ENCODE measurements at regions not wholly inside any gene's neighbourhood (a gene's known extent, or its start where the extent isn't known, plus 50 kb on each side); places are given as distances from the start of the nearest gene placed in this dataset.

- H3K9me3 ChIP-seq (ENCODE audit: control insufficient read depth, insufficient read depth, low read length): no peaks in the 10 kb centered on the region; the same call in 1 of the 2 replicates
- H3K27me3 ChIP-seq (ENCODE audit: control insufficient read depth, low read length): no peaks in the 10 kb centered on the region
- no peak overlapping the region for H3K27ac ChIP-seq (ENCODE audit: low read depth, low read length)
- no peaks in the 10 kb centered on the region for H3K79me2 ChIP-seq (ENCODE audit: control insufficient read depth, low read length)
- H3K36me3 ChIP-seq (ENCODE audit: control insufficient read depth, low read length): no peaks in the 10 kb centered on the region
- H3K4me1 ChIP-seq (ENCODE audit: control insufficient read depth, low read length): no peaks in the 10 kb centered on the region
- no peaks in the 10 kb centered on the region for H3K9me2 ChIP-seq (replicated peaks; ENCODE audit: control insufficient read depth, low read length)
- no peak overlapping the region for H3K4me3 ChIP-seq (ENCODE audit: low read length)
- no peak overlapping the region for H3K4me2 ChIP-seq (ENCODE audit: low read length)
- TF ChIP-seq CTCF (IDR thresholded peaks at IDR 0.05; ENCODE audit: low read depth, low read length, poor library complexity, severe bottlenecking): no peak
- no peaks in the 10 kb centered on the region for H4K20me1 ChIP-seq (ENCODE audit: control insufficient read depth, insufficient read depth, low read depth, low read length)
- no peaks in the 10 kb centered on the region for H3F3A ChIP-seq (ENCODE audit: control insufficient read depth, insufficient read depth)
These were observed 210.4 kb downstream of the SH3BP4 start for GRCh38 chr2:235162082-235162836.

GRCh38 chr2:235162837-235163197 lies 211.0 kb downstream of the SH3BP4 start:
- no peaks in the 10 kb centered on the region for H3K4me1 ChIP-seq (ENCODE audit: control insufficient read depth, low read length)
- H3K4me2 ChIP-seq (ENCODE audit: low read length): no peak overlapping the region
- no peak for TF ChIP-seq EZH2phosphoT487 (IDR thresholded peaks at IDR 0.05; ENCODE audit: borderline replicate concordance, low read length)

DNA sequence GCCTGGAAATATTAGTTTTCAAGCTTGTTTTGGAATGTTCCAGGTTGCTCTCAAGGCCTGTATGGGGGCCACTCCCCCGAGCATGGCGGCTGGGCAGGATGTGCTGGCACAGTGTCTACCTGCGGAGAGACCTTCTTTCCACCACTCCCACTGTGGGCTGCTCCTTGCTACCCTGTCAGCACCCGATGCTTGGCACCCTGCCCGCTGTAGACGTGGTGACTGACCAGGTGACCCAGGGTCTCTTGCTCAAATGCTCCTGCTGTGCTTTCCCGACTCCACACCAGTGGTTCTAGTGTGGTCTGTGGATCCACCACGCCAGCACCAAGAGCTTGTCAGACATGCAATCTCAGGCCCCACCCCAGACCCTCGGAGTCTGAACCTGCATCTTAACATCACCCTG lies 213.3 kb downstream of the SH3BP4 start:
- no peak overlapping the region for H3K27ac ChIP-seq (ENCODE audit: low read depth, low read length)
- no peaks in the 10 kb centered on the region for H3K79me2 ChIP-seq (ENCODE audit: control insufficient read depth, low read length)
- H4K20me1 ChIP-seq (ENCODE audit: control insufficient read depth, insufficient read depth, low read depth, low read length): no peaks in the 10 kb centered on the region
- no peak overlapping the region for H3K4me2 ChIP-seq (ENCODE audit: low read length)
- TF ChIP-seq CTCF (IDR thresholded peaks at IDR 0.05; ENCODE audit: low read depth, low read length, poor library complexity, severe bottlenecking): no peak
- no peak for TF ChIP-seq EZH2phosphoT487 (IDR thresholded peaks at IDR 0.05; ENCODE audit: borderline replicate concordance, low read length)
- H3K27me3 ChIP-seq (ENCODE audit: control insufficient read depth, low read length): no peaks in the 10 kb centered on the region
- no peaks in the 10 kb centered on the region for H3K9me2 ChIP-seq (replicated peaks; ENCODE audit: control insufficient read depth, low read length)
- peaks cover 4% of the 10 kb centered on the region; the same call in 1 of the 2 replicates for H3K9me3 ChIP-seq (ENCODE audit: control insufficient read depth, insufficient read depth, low read length)
- no peaks in the 10 kb centered on the region for H3K4me1 ChIP-seq (ENCODE audit: control insufficient read depth, low read length)
- no peaks in the 10 kb centered on the region for H3K36me3 ChIP-seq (ENCODE audit: control insufficient read depth, low read length)
- no peak overlapping the region for H3K4me3 ChIP-seq (ENCODE audit: low read length)
- no peaks in the 10 kb centered on the region for H3F3A ChIP-seq (ENCODE audit: control insufficient read depth, insufficient read depth)

More at GRCh38 chr2:235162837-235163197, 211.0 kb downstream of the SH3BP4 start:
- Histone ChIP-seq H3K27ac (ENCODE audit: low read depth, low read length) (no peak overlapping the region), H3K79me2 (ENCODE audit: control insufficient read depth, low read length) (no peaks in the 10 kb centered on the region), H3F3A (ENCODE audit: control insufficient read depth, insufficient read depth) (no peaks in the 10 kb centered on the region), H3K4me3 (ENCODE audit: low read length) (no peak overlapping the region), H3K9me2 (replicated peaks; ENCODE audit: control insufficient read depth, low read length) (no peaks in the 10 kb centered on the region), H3K9me3 (ENCODE audit: control insufficient read depth, insufficient read depth, low read length) (no peaks in the 10 kb centered on the region; the same call in 1 of the 2 replicates), H4K20me1 (ENCODE audit: control insufficient read depth, insufficient read depth, low read depth, low read length) (no peaks in the 10 kb centered on the region), H3K36me3 (ENCODE audit: control insufficient read depth, low read length) (no peaks in the 10 kb centered on the region), H3K27me3 (ENCODE audit: control insufficient read depth, low read length) (no peaks in the 10 kb centered on the region)

DNA sequence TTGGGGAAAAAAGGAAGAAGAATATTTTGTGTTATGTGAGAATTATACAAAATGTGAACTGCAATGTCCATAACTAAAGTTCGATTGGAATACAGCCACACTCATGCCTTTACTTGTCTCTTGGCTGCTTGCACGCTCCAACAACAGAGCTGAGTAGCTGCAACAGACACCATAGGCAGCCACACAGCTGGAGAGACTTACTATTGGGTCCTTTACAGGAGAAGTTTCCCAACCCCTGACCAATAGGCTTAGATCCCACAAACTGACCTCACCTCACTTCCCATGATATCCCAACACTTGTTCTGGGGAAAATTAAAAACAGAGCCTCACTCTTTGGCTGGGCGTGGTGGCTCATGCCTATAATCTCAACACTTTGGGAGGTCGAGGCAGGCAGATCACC lies 213.8 kb downstream of the SH3BP4 start:
- Histone ChIP-seq H3K4me2 (ENCODE audit: low read length) (no peak overlapping the region), H3F3A (ENCODE audit: control insufficient read depth, insufficient read depth) (no peaks in the 10 kb centered on the region), H4K20me1 (ENCODE audit: control insufficient read depth, insufficient read depth, low read depth, low read length) (no peaks in the 10 kb centered on the region), H3K36me3 (ENCODE audit: control insufficient read depth, low read length) (no peaks in the 10 kb centered on the region), H3K27ac (ENCODE audit: low read depth, low read length) (no peak overlapping the region), H3K79me2 (ENCODE audit: control insufficient read depth, low read length) (no peaks in the 10 kb centered on the region), H3K4me1 (ENCODE audit: control insufficient read depth, low read length) (no peaks in the 10 kb centered on the region), H3K9me3 (ENCODE audit: control insufficient read depth, insufficient read depth, low read length) (peaks cover 4% of the 10 kb centered on the region; the same call in 1 of the 2 replicates), H3K9me2 (replicated peaks; ENCODE audit: control insufficient read depth, low read length) (no peaks in the 10 kb centered on the region), H3K27me3 (ENCODE audit: control insufficient read depth, low read length) (no peaks in the 10 kb centered on the region), H3K4me3 (ENCODE audit: low read length) (no peak overlapping the region)
- TF ChIP-seq CTCF (IDR thresholded peaks at IDR 0.05; ENCODE audit: low read depth, low read length, poor library complexity, severe bottlenecking): no peak
- no peak for TF ChIP-seq EZH2phosphoT487 (IDR thresholded peaks at IDR 0.05; ENCODE audit: borderline replicate concordance, low read length)

All from DOHH2 (cell line).